Neuronal stem cell (in vitro differentiated cells): ENCODE measurements at regions not wholly inside any gene's neighbourhood (a gene's known extent, or its start where the extent isn't known, plus 50 kb on each side); places are given as distances from the start of the nearest gene placed in this dataset.
"Not testable (repeated sequence)": the region's sequence is repeated elsewhere in the genome, so short reads cannot be mapped to it uniquely, and the experiment has no call there.

ENCODE experiments used
- DNase-seq: peaks from one replicate; pipeline ENCODE4 v3.0.0-alpha.2; 2013; ENCODE audit warnings: low spot score
- H2AFZ ChIP-seq: one replicate; pipeline ENCODE4 v1.6.1; 2013; ENCODE audit warnings: mild to moderate bottlenecking, low read length, inconsistent platforms
- H2AK5ac ChIP-seq: 2 replicates; pipeline ENCODE4 v1.6.1; 2013; ENCODE audit warnings: low read depth, mild to moderate bottlenecking, inconsistent platforms, low read length, moderate library complexity, mixed read lengths
- H2BK120ac ChIP-seq: 2 replicates; pipeline ENCODE4 v1.6.1; 2013; ENCODE audit warnings: low read depth, mild to moderate bottlenecking, inconsistent platforms, low read length, moderate library complexity, mixed read lengths
- H2BK12ac ChIP-seq: one replicate; pipeline ENCODE4 v1.6.1; 2013; ENCODE audit warnings: low read length, inconsistent platforms
- H2BK15ac ChIP-seq: 2 replicates; pipeline ENCODE4 v1.6.1; 2013; ENCODE audit warnings: mild to moderate bottlenecking, low read length, inconsistent platforms, mixed read lengths
- H2BK5ac ChIP-seq: one replicate; pipeline ENCODE4 v1.6.1; 2013; ENCODE audit warnings: inconsistent platforms, mild to moderate bottlenecking, low read length, moderate library complexity
- H3K14ac ChIP-seq: one replicate; pipeline ENCODE4 v1.6.1; 2013; ENCODE audit warnings: low read length, inconsistent platforms
- H3K18ac ChIP-seq: 2 replicates; pipeline ENCODE4 v1.6.1; 2013; ENCODE audit warnings: low read length, inconsistent platforms
- H3K23ac ChIP-seq: 2 replicates; pipeline ENCODE4 v1.6.1; 2013; ENCODE audit warnings: low read depth, mild to moderate bottlenecking, mixed read lengths, low read length, inconsistent platforms; ENCODE audit not compliant: poor library complexity
- H3K27ac ChIP-seq: replicated peaks from 3 replicates; pipeline ENCODE4 v1.5.1; 2013; ENCODE audit warnings: low read length, inconsistent platforms
- H3K27me3 ChIP-seq, 3 experiments: 2 replicates each; pipeline ENCODE4 v1.6.1; 2013; ENCODE audit warnings: low read length in 3 of 3, mild to moderate bottlenecking in 2 of 3, inconsistent platforms in 1 of 3, low read depth in 1 of 3, mixed read lengths in 1 of 3, moderate library complexity in 1 of 3; ENCODE audit not compliant: control insufficient read depth in 3 of 3, insufficient read depth in 3 of 3
- H3K36me3 ChIP-seq, 2 donors: replicated peaks in 1 of 2; 2 replicates each; pipeline ENCODE4 v1.6.1; 2013; ENCODE audit warnings: low read length in 2 of 2; ENCODE audit not compliant: control insufficient read depth in 2 of 2, insufficient read depth in 2 of 2
- H3K4ac ChIP-seq: 2 replicates; pipeline ENCODE4 v1.6.1; 2013; ENCODE audit warnings: inconsistent platforms, mild to moderate bottlenecking, low read length, moderate library complexity
- H3K4me1 ChIP-seq, 2 donors: 1 replicate in 1 of 2; 2 replicates in 1 of 2; pipeline ENCODE4 v1.6.1; 2013; ENCODE audit warnings: low read length in 2 of 2, low read depth in 1 of 2; ENCODE audit not compliant: control insufficient read depth in 2 of 2, insufficient read depth in 1 of 2
- H3K4me2 ChIP-seq: one replicate; pipeline ENCODE4 v1.6.1; 2013; ENCODE audit warnings: mild to moderate bottlenecking, low read length, inconsistent platforms; ENCODE audit not compliant: insufficient read depth, poor library complexity, severe bottlenecking
- H3K4me3 ChIP-seq, 2 donors: 2 replicates each; pipeline ENCODE4 v1.5.1; 2013; ENCODE audit warnings: low read length in 2 of 2, mild to moderate bottlenecking in 2 of 2, inconsistent platforms in 1 of 2, moderate library complexity in 1 of 2
- H3K79me1 ChIP-seq: one replicate; pipeline ENCODE4 v1.6.1; 2013; ENCODE audit warnings: low read depth, mild to moderate bottlenecking, inconsistent platforms, low read length, moderate library complexity
- H3K9ac ChIP-seq: one replicate; pipeline ENCODE4 v1.6.1; 2013; ENCODE audit warnings: mild to moderate bottlenecking, low read depth, low read length, inconsistent platforms; ENCODE audit not compliant: poor library complexity
- H3K9me3 ChIP-seq, 2 donors: replicated peaks in 1 of 2; 2 replicates each; pipeline versions ENCODE3 to v1.6.1; 2013; ENCODE audit warnings: low read length in 2 of 2, mild to moderate bottlenecking in 2 of 2, inconsistent platforms in 1 of 2, low read depth in 1 of 2, mixed read lengths in 1 of 2, moderate library complexity in 1 of 2; ENCODE audit not compliant: control insufficient read depth in 2 of 2, insufficient read depth in 1 of 2
- H4K8ac ChIP-seq: one replicate; pipeline ENCODE4 v1.6.1; 2013; ENCODE audit warnings: low read depth, mild to moderate bottlenecking, inconsistent platforms, low read length, moderate library complexity
- H4K91ac ChIP-seq: one replicate; pipeline ENCODE4 v1.6.1; 2013; ENCODE audit warnings: low read length, low read depth, mild to moderate bottlenecking, inconsistent platforms; ENCODE audit not compliant: poor library complexity
- WGBS, 2 donors: extraction: QIAGEN DNeasy Blood & Tissue Kit; methylation state at CpG; one replicate each; pipeline ENCODE4 v1.1.7; 2013; ENCODE audit warnings: missing lambda C conversion rate in 2 of 2, mixed read lengths in 1 of 2; ENCODE audit not compliant: insufficient read length in 2 of 2, insufficient replicate concordance in 1 of 2; ENCODE audit errors: extremely low coverage in 2 of 2; 5-methylcytosine and 5-hydroxymethylcytosine counted together

GRCh38 chr5:54793468-54794134 lies 191.8 kb downstream of the ESM1 start:
- WGBS, 2 donors = no CpG with 5 or more reads among the region's 4 CpGs
- Histone ChIP-seq H3K36me3 (no peaks in the 10 kb centered on the region), H3K14ac (no peak overlapping the region), H2BK15ac (no peak overlapping the region), H3K23ac (no peak overlapping the region), H2BK5ac (no peak overlapping the region), H3K18ac (no peak overlapping the region), H3K9ac (no peak overlapping the region), H3K4me2 (no peak overlapping the region), H4K91ac (no peak overlapping the region), H3K27ac (no peak overlapping the region), H2AFZ (no peak overlapping the region), H3K9me3 (no peaks in the 10 kb centered on the region), H3K27me3 (peaks cover 0 to 2% (median 0%) of the 10 kb centered on the region in 3 experiments), H2BK120ac (no peak overlapping the region), H3K79me1 (no peaks in the 10 kb centered on the region), H3K4ac (no peak overlapping the region), H3K4me1 (no peaks in the 10 kb centered on the region), H2BK12ac (no peak overlapping the region), H4K8ac (no peak overlapping the region), H3K4me3 (no peak overlapping the region), H2AK5ac (no peak overlapping the region)
- DNase-seq = no peak

- no peak for DNase-seq
- Histone ChIP-seq H3K9ac (no peak overlapping the region), H3K36me3 (no peaks in the 10 kb centered on the region), H3K4me3 (no peak overlapping the region), H2BK5ac (no peak overlapping the region), H3K27ac (no peak overlapping the region), H4K8ac (no peak overlapping the region), H3K14ac (no peak overlapping the region), H2BK120ac (no peak overlapping the region), H3K4me1 (no peaks in the 10 kb centered on the region), H2BK12ac (no peak overlapping the region), H2BK15ac (no peak overlapping the region), H2AK5ac (no peak overlapping the region), H4K91ac (no peak overlapping the region), H3K4ac (no peak overlapping the region), H2AFZ (no peak overlapping the region), H3K79me1 (no peaks in the 10 kb centered on the region), H3K27me3 (peaks cover 0 to 2% (median 0%) of the 10 kb centered on the region in 3 experiments), H3K4me2 (no peak overlapping the region), H3K18ac (no peak overlapping the region), H3K23ac (no peak overlapping the region), H3K9me3 (no peaks in the 10 kb centered on the region)
- no CpG with 5 or more reads among the region's 2 CpGs for WGBS, 2 donors
Observed at GRCh38 chr5:54792611-54793404, 192.6 kb downstream of the ESM1 start.

- H3K27me3 ChIP-seq, H3K23ac ChIP-seq, H3K9ac ChIP-seq, H3K36me3 ChIP-seq, H3K4ac ChIP-seq, H2AFZ ChIP-seq, H2BK5ac ChIP-seq, H3K14ac ChIP-seq, DNase-seq, H2BK12ac ChIP-seq, H2BK120ac ChIP-seq, H3K27ac ChIP-seq, H3K9me3 ChIP-seq, H2BK15ac ChIP-seq, H2AK5ac ChIP-seq, H3K4me3 ChIP-seq, H3K79me1 ChIP-seq, H3K4me1 ChIP-seq, H4K8ac ChIP-seq, H3K4me2 ChIP-seq, H3K18ac ChIP-seq, H4K91ac ChIP-seq: not testable (repeated sequence)
- no CpG with 5 or more reads among the region's 3 CpGs for WGBS, 2 donors
Observed at GRCh38 chr5:54787910-54788309, 197.5 kb downstream of the ESM1 start.
